Omental fat pad (tissue), 3 donors: ENCODE measurements at regions not wholly inside any gene's neighbourhood (a gene's known extent, or its start where the extent isn't known, plus 50 kb on each side); places are given as distances from the start of the nearest gene placed in this dataset.

Experiments used
- ATAC-seq: fragments of 150-250 bp; one replicate; pipeline ENCODE4 v1.9.1; 2016; ENCODE audit warnings: mild to moderate bottlenecking, moderate library complexity; ENCODE audit not compliant: low FRiP score
- DNase-seq: peaks from one replicate; pipeline ENCODE4 v3.0.0-alpha.2; 2019; ENCODE audit warnings: low spot score
- CTCF ChIP-seq, 3 donors: fragments of 450-650 bp; IDR thresholded peaks; one replicate each; pipeline ENCODE4 v1.5.1; 2016 to 2017; ENCODE audit warnings: antibody characterized with exemption in 3 of 3, mild to moderate bottlenecking in 3 of 3, moderate library complexity in 2 of 3

GRCh38 chr3:152738656-152739055 lies 96.3 kb upstream of the P2RY1 start:
- no peak for TF ChIP-seq CTCF (IDR thresholded peaks at IDR 0.05)
- ATAC-seq (no peak), DNase-seq (no peak)

GRCh38 chr3:152742368-152743347 lies 92.3 kb upstream of the P2RY1 start:
- ATAC-seq (no peak), DNase-seq (no peak)
- TF ChIP-seq CTCF (IDR thresholded peaks at IDR 0.05) = no peak

GRCh38 chr3:152745646-152746045 lies 89.3 kb upstream of the P2RY1 start:
- no peak for ATAC-seq
- no peak for DNase-seq
- no peak for TF ChIP-seq CTCF (IDR thresholded peaks at IDR 0.05)

GRCh38 chr3:152754303-152754702 lies 80.6 kb upstream of the P2RY1 start:
- no peak for TF ChIP-seq CTCF (IDR thresholded peaks at IDR 0.05)
- DNase-seq (no peak), ATAC-seq (no peak)

- TF ChIP-seq CTCF (IDR thresholded peaks at IDR 0.05) = no peak
- ATAC-seq = no peak
- DNase-seq = no peak
These were observed 78.1 kb upstream of the P2RY1 start for GRCh38 chr3:152756807-152757206.

GRCh38 chr3:152760024-152760563 lies 74.8 kb upstream of the P2RY1 start:
- TF ChIP-seq CTCF (IDR thresholded peaks at IDR 0.05) = no peak
- no peak for ATAC-seq

GRCh38 chr3:152760591-152760990 lies 74.3 kb upstream of the P2RY1 start:
- TF ChIP-seq CTCF (IDR thresholded peaks at IDR 0.05) = no peak
- ATAC-seq (no peak), DNase-seq (no peak)

More at GRCh38 chr3:152760024-152760563, 74.8 kb upstream of the P2RY1 start:
- DNase-seq = no peak
